ENCODE measurements at regions not wholly inside any gene's neighbourhood (a gene's known extent, or its start where the extent isn't known, plus 50 kb on each side); places are given as distances from the start of the nearest gene placed in this dataset.

GRCh38 chr10:36464291-36464690 is 661.1 kb upstream of the ANKRD30A start:
- no peak for TF ChIP-seq GTF2F1 (IDR thresholded peaks at IDR 0.05; ENCODE audit: borderline replicate concordance, low read depth, low read length)
- no peak for TF ChIP-seq BCL11A (IDR thresholded peaks at IDR 0.05; ENCODE audit: low read depth in 2 of 2, low read length in 2 of 2)
